Fibroblast of mammary gland (primary cell): ENCODE measurements at regions not wholly inside any gene's neighbourhood (a gene's known extent, or its start where the extent isn't known, plus 50 kb on each side); places are given as distances from the start of the nearest gene placed in this dataset.

Experiments
- DNase-seq: peaks from one replicate; pipeline ENCODE4 v3.0.0-alpha.2; 2010; ENCODE audit warnings: low read depth
- H3K4me3 ChIP-seq: 2 replicates; pipeline ENCODE4 v1.5.1; 2011; ENCODE audit warnings: low read depth, mild to moderate bottlenecking, low read length, moderate library complexity; ENCODE audit not compliant: control insufficient read depth
- CTCF ChIP-seq: conservative IDR thresholded peaks from 2 replicates; pipeline ENCODE4 v1.5.1; 2011; ENCODE audit warnings: low read depth, low read length, inconsistent platforms; ENCODE audit not compliant: control insufficient read depth, insufficient read depth

- no peak for DNase-seq
- no peak overlapping the region for H3K4me3 ChIP-seq
- TF ChIP-seq CTCF: no peak
These were observed 319.3 kb downstream of the DYSF start for GRCh38 chr2:71772510-71773172.

- no peak for TF ChIP-seq CTCF
- H3K4me3 ChIP-seq: no peak overlapping the region
- DNase-seq: no peak
These were observed 314.3 kb downstream of the DYSF start for GRCh38 chr2:71767663-71768062.

GRCh38 chr2:71759060-71759459 lies 305.7 kb downstream of the DYSF start:
- TF ChIP-seq CTCF: no peak
- H3K4me3 ChIP-seq: no peak overlapping the region
- no peak for DNase-seq

- DNase-seq: no peak
- TF ChIP-seq CTCF: no peak
- no peak overlapping the region for H3K4me3 ChIP-seq
These were observed 304.0 kb downstream of the DYSF start for GRCh38 chr2:71757351-71757750.

GRCh38 chr2:71756280-71756906 lies 303.0 kb downstream of the DYSF start:
- no peak overlapping the region for H3K4me3 ChIP-seq
- DNase-seq: peak; percentile 66
- no peak for TF ChIP-seq CTCF

GRCh38 chr2:71751590-71751989 lies 298.2 kb downstream of the DYSF start:
- TF ChIP-seq CTCF: no peak
- no peak for DNase-seq
- H3K4me3 ChIP-seq: no peak overlapping the region
